GM20431 (cell line): ENCODE measurements at regions not wholly inside any gene's neighbourhood (a gene's known extent, or its start where the extent isn't known, plus 50 kb on each side); places are given as distances from the start of the nearest gene placed in this dataset.

Experiments used
- in situ Hi-C: fragments of 300-500 bp; cut with MseI, MboI; formaldehyde crosslinking; loops from one replicate; pipeline ENCODE4 v1.15.0; 2020; ENCODE audit warnings: low sequenced_read_pairs; ENCODE audit not compliant: unreplicated experiment

DNA sequence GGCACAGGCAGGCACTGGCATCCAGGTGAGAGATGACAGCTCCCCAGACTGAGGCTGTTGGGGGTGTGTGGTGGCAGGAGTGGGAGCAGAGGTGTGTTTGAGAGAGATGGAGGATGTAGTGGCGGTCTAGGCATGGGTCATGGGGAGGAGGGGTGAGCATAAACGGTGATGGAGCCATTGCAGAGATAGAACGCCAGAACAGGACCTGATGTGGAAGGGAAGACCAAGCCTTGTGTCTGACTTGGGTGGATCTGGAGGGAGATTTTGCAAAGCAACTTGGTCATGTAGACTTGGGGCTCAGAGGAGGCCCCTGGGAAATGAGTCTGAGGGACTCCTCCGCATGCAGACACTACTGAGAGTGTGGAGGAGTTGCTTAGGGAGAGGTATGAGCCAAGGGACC is 50.0 kb upstream of the CLDN5 start:
- in situ Hi-C loops, result no loop called here

DNA sequence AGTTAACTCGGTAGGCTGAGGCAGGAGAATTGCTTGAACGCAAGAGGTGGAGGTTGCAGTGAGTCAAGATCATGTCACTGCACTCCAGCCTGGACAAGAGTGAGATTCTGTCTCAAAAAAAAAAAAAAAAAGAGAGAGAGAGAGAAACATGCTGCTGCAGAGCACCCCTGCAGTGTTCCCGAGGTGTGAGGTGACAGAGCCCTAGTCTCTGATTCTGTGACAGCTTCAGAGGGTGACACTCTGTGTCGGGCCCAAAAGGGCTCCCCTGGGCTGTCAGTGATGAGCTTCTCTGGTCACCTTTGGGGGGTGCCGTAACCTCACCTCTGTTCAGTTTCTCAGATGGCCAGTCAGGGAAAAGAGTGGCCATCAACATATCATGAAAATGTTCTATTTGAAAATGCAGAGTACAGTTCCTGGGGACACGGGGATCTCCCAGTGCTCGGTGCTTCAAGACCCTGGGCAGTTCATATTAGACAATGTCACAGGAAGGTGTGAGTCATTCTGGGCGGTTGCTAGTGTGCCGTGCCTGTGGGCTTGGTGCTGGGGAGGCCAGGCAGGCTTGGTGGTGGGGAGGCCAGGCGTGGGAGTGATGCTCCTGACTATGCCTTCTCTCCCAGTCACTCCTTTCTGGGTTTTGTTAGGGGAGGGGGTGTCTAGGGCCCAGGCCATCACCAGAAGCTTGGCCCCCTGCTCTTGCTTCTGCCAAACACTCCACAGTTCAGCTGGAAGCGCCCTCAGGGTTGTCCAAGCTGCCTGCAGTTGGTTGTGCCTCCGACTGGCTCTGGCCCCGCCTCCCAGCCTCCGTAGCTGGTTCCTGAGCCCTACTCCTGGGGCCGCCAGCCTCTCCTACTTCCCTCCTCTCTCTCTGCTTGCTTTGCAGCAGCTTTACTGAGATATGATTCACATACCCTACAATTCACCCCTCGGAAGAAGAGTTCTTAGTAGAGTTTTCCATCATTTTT is 52.5 kb upstream of the CLDN5 start:
- in situ Hi-C loops, result no loop called here

DNA sequence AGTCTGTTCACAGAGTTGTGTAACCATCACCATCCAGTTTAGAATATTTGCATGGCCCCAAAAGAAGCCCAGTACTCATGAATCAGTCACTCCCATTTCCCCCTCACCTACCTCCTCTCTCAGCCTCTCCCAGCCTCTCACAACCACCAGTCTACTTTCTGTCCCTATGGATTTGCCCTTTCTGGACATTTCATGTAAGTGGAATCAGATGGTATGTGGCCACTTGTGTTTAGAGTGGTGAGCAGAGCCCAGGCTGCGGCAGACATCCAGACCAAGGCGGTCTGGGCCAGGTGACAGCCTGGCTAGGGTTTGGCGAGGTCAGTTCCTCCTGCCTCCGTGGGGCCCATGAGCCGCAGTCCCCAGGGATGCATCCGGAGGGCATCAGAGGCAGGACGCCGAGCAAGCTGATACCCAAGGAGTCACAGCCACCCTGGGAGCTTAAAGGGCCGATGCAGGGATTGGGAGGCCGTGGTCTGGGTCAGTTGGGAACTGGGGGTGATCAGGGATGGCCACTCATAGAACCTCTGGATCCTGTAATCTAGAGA is 53.3 kb upstream of the CLDN5 start:
- in situ Hi-C loops, result no loop called here

DNA sequence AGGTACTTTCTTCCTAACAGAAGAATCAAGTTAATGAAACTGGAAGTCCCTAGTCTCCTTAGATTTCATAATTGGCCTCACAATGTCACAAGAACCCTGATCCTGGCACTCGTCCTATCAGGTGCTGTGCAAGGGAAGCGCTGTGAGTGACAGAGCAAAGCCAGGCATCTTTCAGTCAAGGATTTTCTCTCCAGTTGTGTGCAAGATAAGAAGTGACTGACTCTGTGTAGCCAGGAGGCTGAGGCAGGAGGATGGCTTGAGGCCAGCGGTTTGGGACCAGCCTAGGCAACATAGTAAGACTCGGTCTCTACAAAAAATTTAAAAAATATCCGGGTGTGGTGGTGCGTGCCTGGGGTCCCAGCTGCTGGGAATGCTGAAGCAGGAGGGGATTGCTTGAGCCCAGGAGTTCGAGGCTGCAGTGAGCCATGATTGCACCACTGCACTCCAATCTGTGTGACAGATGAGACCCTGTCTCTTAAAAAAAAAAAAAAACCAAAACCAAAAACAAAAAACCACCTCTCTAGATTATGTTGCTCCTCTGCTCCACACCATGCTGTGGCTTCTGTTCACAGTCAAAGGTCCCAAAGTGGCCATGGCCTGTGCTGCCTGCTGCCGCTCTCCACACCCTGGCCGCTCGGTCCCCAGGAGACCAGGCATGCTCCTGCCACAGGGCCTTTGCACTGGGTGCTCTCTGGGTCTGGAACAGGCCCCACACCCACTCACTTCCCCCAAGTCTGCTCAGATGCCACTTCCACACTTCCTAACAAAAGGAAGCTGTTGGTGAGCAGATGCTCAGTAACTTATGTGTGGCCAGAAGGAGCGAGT is 54.2 kb upstream of the CLDN5 start:
- in situ Hi-C loops, result no loop called here

DNA sequence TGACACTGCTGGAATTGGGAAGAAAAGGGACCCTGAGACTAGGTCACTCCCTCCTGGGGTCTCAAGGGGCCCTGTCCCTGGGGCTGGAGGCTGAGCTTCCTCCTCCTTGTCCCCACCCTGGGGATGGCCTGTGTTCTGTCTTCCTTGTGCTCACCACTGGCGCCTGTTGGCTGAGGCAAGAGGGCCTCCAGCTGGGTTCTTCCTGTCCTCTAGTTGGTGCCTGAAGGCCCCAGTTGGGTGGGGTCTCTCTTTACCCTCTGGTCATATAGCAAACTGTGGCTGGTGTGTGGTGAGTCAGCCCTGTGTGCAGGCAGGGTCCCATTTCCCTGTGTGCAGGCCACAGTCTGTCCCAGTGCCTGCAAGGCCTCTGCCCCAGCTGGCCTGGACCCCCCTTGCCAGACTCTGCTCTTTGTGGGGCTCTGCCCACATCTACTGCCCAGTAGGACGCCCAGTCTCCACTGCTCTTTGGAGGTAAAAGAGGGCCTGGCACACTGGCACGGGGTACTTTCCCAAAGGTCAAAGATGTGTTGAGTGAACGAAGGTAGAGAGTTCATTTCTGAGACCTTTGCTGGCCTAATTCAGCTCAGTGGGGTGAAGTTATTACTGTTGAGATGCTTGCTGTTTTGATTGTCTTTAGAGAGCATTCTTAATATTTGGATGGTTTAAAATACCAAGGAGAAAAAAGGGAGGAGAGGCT is 55.1 kb upstream of the CLDN5 start:
- in situ Hi-C loops, result no loop called here

DNA sequence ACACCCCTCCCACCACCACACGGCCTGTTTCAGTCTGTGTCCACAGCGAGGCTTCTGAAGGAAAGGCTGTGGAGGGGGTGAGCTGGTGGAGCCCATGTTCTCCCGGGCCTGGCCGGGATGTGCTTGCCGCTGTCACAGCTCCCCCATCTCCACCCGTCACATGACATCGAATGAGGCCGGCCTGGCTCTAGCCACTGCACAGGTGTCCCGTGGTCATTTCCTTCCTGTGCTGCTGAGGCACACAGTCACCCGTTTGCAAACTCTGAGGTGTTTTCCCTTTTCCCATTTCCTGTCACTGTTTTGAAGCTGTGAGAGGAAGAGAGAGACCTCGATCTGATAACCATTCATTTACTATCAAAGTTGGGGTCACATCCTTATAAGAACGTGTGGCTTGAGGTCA is 55.7 kb upstream of the CLDN5 start:
- in situ Hi-C loops, result no loop called here

DNA sequence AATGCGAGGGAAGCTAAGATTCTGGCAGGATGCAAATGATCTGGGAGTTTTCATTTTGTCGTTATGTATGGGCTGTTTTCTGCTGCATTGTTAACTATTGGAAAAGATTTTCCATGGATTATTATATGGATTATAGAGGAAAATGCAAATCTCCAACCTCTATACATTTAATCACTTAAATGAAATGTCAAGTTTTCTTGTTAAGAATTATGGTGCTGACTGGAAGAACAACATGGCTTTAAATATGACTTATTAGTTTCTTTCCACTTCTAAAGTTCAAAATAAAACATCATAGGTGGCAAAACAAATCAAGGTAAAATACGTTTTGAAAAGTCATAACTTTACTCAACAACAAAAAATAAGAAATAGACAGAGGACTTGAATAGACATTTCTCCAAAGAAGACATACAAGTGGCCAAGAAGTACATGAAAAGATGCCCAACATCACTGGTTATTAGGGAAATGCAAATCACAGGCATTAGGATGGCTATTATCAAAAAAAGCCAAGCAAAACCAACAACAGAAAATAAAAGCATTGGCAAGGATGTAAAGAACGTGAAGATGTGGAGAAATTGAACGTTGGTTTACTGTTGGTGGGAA is 56.2 kb upstream of the CLDN5 start:
- in situ Hi-C loops, result no loop called here

DNA sequence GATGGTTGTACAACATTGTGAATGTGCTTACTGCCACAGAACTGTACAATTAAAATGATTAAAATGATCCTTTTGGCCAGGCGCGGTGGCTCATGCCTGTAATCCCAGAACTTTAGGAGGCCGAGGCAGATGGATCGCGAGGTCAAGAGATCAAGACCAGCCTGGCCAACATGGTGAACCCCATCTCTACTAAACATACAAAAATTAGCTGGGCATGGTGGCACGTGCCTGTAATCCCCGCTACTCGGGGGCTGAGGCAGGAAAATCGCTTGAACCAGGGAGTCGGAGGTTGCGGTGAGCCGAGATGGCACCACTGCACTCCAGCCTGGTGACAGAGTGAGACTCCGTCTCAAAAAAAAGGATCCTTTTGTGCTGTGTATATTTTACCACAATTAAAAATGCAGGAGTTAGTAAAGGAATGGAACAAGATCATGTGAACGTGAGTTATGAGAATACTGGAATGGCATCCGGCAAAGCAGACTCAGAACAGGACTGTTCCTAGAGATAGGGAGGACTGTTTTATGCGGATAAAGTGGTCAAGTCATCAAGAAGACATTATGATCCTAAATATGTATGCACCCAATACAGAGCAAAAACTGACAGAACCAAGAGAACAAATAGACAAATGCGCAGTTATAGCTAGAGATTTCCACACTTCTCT is 58.0 kb upstream of the CLDN5 start:
- in situ Hi-C loops, result no loop called here

DNA sequence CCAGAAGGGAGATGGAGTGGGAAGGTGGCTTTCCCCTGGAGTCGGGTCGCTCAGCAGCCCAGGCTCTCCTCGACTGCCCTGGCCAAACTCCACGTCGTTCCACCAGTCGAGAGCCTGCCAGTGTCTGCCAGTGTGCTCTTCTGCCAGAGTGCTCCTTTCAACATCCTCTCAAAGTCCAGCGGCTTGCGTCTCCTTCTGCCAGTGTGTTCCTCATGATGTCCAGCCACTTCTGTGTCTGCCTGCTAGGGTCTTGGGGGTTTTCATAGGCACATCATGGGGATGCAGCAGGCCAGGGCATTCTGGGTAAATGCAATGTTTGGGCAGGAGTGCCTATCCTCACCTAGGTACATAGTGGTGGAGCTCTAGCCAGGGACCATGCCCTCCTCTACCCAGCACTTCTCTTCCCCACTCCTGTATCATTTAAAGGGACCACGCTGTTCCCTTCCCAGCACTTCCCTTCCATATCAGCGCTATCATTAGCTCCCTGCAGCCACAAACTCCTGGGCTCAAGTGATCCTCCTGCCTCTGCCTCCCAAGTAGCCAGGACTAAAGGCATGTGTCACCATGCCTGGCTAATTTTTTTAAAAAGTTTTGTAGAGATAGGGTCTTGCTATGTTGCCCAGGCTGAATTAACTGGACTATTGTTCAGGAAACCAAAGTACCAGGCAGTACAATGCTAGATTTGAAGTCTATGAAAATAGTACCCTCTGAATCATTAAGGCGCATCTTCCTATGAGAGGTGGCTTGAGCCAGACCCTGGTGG is 62.9 kb upstream of the CLDN5 start:
- in situ Hi-C loops, result no loop called here

DNA sequence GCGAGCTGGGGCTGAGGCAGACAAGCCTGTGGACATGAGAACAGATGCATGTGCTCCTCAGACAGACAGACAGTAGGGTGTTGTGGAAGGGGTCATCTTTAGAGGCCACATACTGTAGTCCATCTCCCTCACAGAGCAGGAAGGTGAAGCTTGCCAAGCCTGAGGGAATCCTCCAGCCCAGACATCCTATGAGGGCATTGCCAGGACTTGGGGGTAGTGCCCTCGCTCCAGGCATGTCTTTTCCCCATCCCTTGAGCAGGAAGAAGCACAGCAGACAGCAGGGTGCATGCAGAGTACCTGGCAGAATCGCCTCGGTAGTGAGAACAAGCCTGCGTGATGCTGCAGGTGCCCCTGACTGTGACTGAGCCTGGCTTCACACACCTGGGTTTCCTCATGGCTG is 66.5 kb upstream of the CLDN5 start:
- in situ Hi-C loops, result no loop called here

DNA sequence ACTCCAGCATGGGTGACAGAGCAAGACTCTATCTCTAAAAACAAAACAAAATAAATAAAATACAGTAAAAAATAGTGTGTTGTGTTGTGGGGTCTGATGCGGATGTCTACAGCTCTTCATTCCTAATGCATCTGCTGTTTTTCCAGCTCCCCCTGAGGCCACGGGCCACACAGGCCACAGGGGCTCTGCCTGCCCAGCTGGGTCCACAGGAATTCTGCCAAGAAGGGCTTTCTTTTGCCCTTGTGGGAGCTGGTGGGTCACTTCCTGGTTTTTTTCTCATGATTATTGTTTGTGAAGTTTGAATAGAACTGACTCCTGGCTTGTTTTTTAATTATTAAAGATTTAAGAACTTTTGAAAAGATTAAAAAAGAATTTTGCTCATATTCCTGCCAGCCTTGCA is 67.4 kb upstream of the CLDN5 start:
- in situ Hi-C loops, result no loop called here

DNA sequence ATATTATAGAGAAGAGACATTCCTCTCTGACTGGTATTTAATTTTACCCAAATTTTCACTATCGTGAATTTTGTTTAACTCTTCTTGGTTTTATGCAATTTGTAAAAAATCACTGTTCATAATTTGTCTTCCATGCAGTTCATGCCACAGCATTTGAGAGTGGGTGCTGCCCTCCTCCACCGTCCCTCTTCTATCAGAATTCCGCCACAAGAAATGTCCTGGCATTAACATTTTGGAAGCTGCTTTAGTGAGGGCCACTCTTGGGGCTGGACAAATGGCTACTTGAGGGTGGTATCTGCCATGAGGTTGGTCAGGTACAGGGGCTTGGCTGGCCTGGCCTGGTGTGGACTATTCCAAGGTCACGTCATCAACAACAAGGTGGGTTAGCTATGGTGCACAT is 68.3 kb upstream of the CLDN5 start:
- in situ Hi-C loops, result no loop called here

DNA sequence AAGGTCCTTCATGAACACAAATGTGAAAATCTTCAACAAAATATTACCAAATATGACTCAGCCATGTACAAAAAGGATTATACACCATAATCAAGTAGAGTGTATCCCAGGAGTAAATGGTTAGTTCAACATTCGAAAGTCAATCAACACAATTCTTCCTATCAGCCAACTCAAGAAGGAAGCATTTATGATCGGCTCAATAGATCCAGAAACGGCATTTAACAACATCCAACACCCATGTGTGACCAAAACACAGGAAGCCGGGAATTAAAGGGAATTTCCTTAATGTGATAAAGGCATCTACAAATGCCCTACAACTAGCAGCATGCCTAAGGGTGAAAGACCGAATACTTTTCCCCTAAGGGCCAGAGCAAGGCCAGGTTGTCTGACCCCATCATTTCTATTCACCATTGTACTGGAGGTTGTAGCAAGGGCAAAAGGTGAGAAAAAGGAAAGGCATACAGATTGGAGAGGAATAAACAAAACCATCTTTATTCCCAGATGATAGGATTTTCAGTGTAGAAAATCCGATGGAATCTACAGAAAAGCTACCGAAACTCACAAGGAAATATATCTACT is 69.9 kb upstream of the CLDN5 start:
- in situ Hi-C loops, result no loop called here

DNA sequence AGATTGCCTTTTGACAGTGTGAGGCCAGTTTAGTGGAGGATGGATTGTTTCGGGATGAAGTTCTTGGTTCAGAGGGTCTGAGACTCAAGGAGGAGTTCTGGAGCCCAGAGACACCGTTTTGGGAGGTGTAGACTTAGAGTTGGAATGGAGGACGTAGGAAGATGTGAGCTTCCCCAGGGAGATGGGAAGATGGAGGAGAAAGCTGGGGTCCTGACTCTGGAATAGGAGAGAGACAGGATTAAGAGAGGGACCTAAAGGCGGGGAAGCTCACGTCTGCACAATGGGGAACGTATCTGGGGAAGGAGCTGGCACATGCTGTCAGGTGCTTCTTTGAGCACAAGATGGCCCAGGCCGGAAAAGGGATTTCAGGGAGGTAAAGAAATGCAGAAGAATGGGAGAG is 71.3 kb upstream of the CLDN5 start:
- in situ Hi-C loops, result no loop called here

DNA sequence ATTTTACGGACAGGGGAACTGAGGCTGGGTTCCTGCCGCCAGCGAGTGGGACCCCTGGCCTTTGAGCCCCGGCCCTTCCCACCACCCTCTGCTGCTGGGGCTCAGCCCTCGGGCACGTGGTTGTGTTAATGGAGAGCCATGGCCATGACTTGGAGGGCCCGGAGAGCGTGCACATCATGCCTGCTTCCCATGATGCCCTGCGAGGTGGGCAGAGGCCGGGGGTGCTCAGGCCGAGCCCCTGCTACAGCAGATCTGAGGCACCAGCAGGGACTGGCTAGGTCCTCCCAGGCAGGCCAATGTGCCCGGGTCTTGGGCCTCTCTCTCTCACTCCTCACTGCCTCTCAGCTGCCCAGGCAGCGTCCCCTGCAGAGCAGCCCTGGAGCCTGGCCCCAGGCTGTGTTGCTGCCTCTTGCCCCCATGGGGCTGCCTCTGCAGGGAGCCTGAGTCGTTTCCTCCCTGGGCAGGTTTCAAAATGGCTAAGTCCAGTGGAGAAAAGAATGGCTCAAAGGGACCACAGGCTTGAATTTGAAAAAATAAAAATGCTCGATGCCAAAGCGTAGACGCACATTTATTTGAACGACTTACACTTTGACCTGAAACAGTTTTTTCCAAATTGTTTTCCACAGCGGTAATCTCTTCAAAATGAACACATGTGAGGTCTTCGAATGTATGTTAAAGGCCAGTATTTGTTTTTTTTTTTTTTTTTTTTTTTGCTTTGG is 72.6 kb upstream of the CLDN5 start:
- in situ Hi-C loops, result no loop called here

DNA sequence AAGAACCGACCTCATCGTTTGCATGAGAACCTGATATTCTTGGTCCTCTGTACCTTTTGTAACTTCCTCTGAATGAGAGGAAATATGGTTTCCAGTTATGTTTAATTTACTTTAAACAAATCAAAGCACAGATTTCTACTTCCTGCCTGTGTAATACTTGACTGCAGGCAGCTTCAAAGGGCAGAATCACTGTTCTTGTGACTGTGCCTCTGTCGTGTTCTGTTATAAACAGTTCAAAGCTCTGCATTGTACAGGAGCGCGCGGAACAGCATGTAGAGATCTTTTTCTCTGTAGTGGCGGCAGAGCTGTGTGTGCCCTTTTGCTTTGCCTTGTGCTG is 73.2 kb upstream of the CLDN5 start:
- in situ Hi-C loops, result no loop called here

DNA sequence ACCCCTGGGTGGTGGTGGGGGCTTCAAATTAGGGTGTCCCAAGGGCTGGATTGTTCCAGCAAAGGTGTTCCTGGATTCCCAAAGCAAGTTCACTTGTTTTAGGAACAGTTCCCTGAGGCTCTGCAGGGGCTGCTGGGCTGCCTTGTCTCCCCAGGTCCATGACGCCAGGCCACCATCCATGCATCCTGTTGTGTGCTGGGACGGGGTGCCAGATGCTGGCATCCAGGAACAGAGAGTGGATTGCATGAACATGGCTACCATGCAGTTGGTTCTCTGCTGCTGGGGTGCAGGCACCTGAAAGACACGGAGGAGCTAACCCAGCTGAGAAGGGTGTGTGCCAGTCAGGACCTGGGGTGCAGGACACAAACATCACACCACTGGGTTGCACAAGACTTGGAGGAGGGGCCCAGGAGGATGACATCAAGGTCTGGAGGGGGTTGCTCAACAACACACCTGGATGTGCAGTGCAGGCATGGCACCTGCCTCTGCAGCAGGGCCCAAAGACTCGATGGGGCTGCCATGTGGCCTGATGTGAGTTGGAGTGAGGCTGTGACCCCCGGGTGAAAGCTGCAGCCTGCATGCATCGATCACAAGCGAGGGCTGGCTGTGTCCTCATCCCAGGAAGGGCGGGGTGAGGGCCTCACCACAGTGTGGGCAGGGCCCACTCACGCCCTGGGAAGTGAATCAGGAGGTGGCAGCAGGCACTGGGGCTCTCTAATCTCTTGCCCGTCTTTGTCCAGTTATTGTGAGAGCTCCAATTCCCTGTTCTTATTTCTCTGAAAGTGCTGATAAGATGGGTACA is 74.0 kb upstream of the CLDN5 start:
- in situ Hi-C loops, result no loop called here
